ENCODE measurements at regions not wholly inside any gene's neighbourhood (a gene's known extent, or its start where the extent isn't known, plus 50 kb on each side); places are given as distances from the start of the nearest gene placed in this dataset.

DNA sequence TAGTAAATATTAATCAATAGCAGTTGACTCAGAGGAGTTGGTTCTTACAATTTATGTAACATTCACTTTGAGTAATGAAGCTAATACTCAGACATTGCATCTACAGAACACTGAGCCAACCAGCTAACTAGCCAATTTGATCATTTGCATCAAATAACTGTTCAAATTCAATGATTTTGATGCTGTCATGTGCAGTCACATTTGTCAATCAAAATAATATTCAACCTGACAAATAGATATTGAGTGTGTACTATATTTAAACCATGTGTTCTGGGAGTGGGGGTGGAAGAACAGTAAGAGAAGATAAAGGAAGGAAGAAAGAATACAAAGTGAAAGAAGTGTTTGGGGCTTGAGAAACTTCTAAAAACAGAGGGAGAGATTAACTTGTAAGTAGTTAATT is 277.2 kb upstream of the ARHGEF26 start:
- H3K4me3 ChIP-seq (ENCODE audit: low read depth, low read length): no peak overlapping the region
- no peak for DNase-seq (ENCODE audit: low read depth)
- TF ChIP-seq, protein P1, sequence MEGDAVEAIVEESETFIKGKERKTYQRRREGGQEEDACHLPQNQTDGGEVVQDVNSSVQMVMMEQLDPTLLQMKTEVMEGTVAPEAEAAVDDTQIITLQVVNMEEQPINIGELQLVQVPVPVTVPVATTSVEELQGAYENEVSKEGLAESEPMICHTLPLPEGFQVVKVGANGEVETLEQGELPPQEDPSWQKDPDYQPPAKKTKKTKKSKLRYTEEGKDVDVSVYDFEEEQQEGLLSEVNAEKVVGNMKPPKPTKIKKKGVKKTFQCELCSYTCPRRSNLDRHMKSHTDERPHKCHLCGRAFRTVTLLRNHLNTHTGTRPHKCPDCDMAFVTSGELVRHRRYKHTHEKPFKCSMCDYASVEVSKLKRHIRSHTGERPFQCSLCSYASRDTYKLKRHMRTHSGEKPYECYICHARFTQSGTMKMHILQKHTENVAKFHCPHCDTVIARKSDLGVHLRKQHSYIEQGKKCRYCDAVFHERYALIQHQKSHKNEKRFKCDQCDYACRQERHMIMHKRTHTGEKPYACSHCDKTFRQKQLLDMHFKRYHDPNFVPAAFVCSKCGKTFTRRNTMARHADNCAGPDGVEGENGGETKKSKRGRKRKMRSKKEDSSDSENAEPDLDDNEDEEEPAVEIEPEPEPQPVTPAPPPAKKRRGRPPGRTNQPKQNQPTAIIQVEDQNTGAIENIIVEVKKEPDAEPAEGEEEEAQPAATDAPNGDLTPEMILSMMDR (IDR thresholded peaks at IDR 0.05; ENCODE audit: low read depth, low read length, missing control alignments): no peak

DNA sequence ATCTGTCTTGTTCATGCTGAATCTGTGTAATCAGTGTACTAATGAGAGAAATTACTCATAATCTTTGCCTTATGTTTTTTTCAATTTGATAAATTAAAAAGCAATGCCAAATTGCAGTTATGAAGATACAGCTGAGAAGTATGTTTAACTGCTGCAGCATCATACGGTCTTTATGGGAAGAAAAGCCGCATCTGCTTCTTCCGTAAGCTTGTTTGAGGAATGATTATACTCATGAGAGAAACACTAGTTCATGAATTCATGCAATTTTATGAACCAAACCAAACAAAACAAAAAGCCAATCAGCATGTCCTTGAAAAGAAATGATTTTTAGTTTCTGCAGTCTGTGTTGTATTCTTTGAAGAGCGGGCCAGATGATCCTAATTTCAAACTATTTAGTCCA is 275.9 kb upstream of the ARHGEF26 start:
- H3K4me3 ChIP-seq (ENCODE audit: low read depth, low read length): no peak overlapping the region
- TF ChIP-seq, protein P1 (IDR thresholded peaks at IDR 0.05; ENCODE audit: low read depth, low read length, missing control alignments): no peak
- no peak for DNase-seq (ENCODE audit: low read depth)

GRCh38 chr3:153848702-153849101 is 272.5 kb upstream of the ARHGEF26 start:
- H3K4me3 ChIP-seq (ENCODE audit: low read depth, low read length): no peak overlapping the region
- no peak for DNase-seq (ENCODE audit: low read depth)
- TF ChIP-seq, protein P1 (IDR thresholded peaks at IDR 0.05; ENCODE audit: low read depth, low read length, missing control alignments): no peak

DNA sequence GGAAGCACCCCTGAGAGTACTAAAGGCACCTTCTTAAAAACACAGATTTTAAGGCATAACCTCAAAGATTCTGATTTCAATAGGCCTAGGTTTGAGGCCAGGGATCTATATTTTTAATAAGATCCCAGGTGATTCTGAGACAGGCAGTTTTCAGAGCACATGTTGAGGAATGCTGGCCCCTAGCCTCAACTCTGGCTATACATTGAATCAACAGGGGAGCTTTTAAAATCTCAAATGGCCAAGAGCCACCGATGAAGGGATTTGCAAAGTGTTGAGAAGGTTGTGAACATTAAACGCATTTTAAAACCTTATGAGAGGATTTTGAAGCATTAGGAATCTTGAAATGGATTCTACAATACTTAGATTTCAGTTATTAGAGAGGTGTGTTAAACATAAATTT is 268.8 kb upstream of the ARHGEF26 start:
- H3K4me3 ChIP-seq (ENCODE audit: low read depth, low read length): no peak overlapping the region
- DNase-seq (ENCODE audit: low read depth): no peak
- TF ChIP-seq, protein P1 (IDR thresholded peaks at IDR 0.05; ENCODE audit: low read depth, low read length, missing control alignments): no peak

GRCh38 chr3:153853163-153853562 is 268.0 kb upstream of the ARHGEF26 start:
- H3K4me3 ChIP-seq (ENCODE audit: low read depth, low read length): no peak overlapping the region
- TF ChIP-seq, protein P1 (IDR thresholded peaks at IDR 0.05; ENCODE audit: low read depth, low read length, missing control alignments): no peak
- DNase-seq (ENCODE audit: low read depth): no peak

DNA sequence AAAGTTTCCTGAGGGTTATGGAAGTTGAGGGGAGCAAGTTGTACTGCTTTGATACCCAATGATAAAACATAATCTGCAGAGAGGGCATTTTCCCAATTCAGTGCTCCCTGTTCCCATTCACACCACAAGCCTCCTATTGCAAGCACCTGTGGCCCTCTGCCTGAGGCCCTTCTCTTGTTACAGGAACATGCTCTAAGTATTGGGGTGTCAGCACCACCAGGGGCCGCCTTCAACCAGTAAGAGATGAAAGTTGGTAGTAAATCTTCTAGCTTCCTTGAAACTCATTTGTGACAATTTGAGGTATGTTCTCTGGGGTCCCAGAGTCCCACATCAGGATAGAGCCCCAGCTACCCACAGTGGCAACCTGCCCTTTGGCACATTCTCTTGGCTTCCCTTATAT is 265.4 kb upstream of the ARHGEF26 start:
- DNase-seq (ENCODE audit: low read depth): no peak
- no peak overlapping the region for H3K4me3 ChIP-seq (ENCODE audit: low read depth, low read length)
- TF ChIP-seq, protein P1 (IDR thresholded peaks at IDR 0.05; ENCODE audit: low read depth, low read length, missing control alignments): peak; percentile 7

- DNase-seq (ENCODE audit: low read depth): no peak
- no peak overlapping the region for H3K4me3 ChIP-seq (ENCODE audit: low read depth, low read length)
- TF ChIP-seq, protein P1 (IDR thresholded peaks at IDR 0.05; ENCODE audit: low read depth, low read length, missing control alignments): no peak
Observed at GRCh38 chr3:153856932-153857331, 264.3 kb upstream of the ARHGEF26 start.
